H1 (cell line): ENCODE measurements at regions not wholly inside any gene's neighbourhood (a gene's known extent, or its start where the extent isn't known, plus 50 kb on each side); places are given as distances from the start of the nearest gene placed in this dataset.

Experiments
- BCL11A ChIP-seq, 2 experiments: IDR thresholded peaks; one replicate each; pipeline ENCODE4 v1.6.1; 2011; ENCODE audit warnings: low read depth in 2 of 2, low read length in 2 of 2, mild to moderate bottlenecking in 2 of 2
- RFX5 ChIP-seq: IDR thresholded peaks from 2 replicates; pipeline ENCODE4 v1.6.1; 2011; ENCODE audit warnings: low read depth, low read length, improper control_type of control experiment, borderline replicate concordance
- TEAD4 ChIP-seq: IDR thresholded peaks from 2 replicates; pipeline ENCODE4 v1.6.1; 2012; ENCODE audit warnings: low read depth, low read length, inconsistent platforms, mixed read lengths

- TF ChIP-seq TEAD4, result no peak
- TF ChIP-seq BCL11A (IDR thresholded peaks at IDR 0.05; ENCODE audit: low read depth in 2 of 2, low read length in 2 of 2), result no peak
- TF ChIP-seq RFX5, result no peak
Observed at GRCh38 chr5:117394506-117395157, 820.0 kb upstream of the SEMA6A start (continued).
